Left kidney (tissue), 1 donor: ENCODE measurements at regions not wholly inside any gene's neighbourhood (a gene's known extent, or its start where the extent isn't known, plus 50 kb on each side); places are given as distances from the start of the nearest gene placed in this dataset.

Experiments used
- DNase-seq: peaks from one replicate; pipeline ENCODE4 v3.0.0-alpha.2; 2013

DNA sequence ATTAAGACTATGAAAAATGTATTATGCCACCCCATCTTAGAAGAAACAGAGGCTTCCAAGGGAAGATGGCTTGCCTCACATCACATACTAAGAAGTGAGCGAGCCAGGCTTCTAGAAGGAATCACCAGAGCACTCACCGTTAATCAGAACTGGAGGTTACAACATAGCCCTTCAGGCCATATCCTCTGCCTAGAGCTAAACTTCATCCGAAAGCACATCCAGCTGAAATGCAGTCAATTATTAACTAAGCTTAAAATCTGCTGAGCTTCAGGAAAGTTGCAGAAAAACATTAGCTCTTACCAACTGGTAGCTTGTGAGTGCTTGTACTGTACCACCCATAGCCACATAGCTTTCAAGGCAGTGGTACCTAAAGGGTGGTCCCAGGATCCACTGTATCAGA, 483.2 kb downstream of the TBL1XR1 start:
- no peak for DNase-seq

DNA sequence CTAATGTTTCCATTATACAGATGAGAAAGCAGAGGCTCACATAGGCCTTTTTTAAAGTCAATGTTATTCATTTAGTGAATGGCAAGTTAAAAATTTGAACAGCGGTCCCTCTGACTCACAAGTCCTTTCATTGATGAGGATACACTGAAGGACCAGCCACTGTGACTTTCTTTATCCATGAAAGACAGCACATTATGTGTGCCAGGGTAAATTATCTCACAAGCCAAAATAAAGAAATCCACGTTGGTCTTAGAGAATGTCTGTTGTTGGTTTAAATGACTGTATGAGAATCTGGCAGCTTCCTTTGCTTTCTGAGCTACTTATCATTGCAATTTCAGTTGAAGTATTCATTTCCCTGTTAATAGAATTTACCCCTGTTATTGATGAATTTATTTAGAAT, 485.1 kb downstream of the TBL1XR1 start:
- DNase-seq: no peak

DNA sequence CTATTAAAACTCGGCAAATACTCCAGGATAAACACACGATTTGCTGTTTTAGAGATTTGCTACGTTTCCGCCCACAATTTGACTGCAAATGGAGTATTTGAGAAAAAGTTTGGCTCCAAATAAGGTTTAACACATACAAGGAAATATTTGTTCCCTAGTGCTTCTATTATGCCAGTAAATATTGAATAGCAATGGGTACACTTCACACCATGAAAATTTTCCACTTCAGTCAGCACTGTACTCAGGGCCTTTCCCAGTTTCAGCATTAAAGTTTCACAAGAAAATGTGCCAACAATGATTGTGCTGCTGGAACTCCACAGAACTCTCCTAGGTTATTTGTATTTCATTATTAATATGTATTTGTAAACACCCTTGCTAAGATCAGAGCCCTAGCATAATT, 498.0 kb downstream of the TBL1XR1 start:
- DNase-seq: no peak

DNA sequence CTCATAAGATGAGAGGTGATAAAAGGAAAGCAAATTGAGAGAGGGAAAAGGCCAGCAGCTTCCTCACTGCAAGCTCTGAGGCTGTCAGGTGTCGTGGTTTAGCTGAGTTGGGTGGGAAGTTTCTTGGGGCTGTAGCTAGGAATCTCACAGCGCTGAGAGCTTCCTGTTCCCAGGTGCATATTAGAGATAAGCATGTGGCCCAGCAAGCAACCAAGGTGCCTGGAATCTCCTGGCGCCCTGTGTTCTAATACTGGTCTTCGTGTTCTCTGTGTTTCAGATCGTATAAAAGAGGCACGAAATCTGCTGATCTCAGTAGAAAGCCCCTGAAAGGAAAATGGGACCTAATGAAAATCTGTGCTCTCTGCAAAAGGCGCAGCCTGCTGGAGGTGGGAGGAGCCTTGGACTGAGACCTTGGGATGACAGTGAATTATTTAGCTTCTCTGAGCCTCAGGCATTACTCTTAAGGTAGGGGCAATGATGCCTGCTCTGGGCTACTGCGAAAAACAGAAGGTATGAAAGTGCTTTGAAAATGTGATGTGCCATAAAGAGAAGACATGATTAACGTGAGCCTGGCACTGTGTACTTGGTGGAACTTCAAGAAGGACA, 499.9 kb downstream of the TBL1XR1 start:
- DNase-seq: no peak

DNA sequence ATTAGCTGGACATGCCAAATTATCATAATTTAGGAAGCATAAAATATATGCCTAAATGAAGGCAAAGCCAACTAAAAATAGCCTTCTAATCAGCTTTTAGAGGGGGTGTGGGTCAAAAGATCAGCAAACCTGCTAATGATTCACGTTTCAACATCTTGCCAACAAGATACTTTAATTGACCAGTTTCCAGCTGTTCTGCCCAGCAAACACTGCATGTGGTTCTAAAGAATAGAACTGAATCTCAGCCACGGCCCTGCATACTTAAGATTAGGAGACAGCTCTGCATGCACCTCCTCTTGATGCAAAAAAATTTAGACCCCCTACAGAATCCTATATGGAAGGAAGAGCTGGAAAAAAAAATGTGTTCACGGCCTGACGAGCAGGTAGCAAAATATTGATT, 500.5 kb downstream of the TBL1XR1 start:
- no peak for DNase-seq

DNA sequence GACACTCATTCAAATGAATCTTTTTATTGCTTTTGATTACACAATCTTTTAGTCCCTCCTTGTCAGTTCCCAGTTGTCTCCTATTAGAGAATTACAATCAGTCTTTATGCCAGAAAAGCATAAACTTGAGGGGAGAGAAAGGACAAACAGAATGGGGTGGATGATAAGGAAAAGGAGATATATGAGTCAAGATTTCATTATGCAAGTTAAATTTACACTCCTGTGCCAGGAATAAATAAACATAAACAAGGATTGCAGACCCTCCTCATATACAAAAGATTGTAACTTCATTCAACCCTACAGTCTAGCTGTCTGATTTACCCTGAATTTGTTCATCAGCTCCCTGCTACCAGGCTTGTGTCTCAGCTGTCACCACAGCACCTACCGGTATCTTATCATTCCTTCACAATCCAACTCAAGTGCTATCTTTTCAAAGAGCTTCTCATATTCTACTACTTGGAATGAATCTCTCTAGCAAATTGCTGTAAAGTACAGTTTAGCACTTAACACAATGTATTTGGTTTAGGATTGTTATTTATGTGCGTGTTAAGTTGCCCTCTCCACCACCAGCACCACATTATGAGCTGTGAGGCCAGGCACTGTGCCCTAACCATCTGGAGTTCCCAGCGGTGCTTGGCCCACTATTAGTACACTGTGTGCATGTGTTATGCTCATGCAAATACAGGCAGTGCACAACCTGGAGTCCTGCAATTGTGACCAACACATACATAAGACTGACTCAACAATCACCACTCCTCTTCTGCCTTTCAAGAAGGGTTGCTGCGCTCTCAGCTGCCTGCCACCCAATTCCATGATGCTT, 504.1 kb downstream of the TBL1XR1 start:
- DNase-seq: no peak

DNA sequence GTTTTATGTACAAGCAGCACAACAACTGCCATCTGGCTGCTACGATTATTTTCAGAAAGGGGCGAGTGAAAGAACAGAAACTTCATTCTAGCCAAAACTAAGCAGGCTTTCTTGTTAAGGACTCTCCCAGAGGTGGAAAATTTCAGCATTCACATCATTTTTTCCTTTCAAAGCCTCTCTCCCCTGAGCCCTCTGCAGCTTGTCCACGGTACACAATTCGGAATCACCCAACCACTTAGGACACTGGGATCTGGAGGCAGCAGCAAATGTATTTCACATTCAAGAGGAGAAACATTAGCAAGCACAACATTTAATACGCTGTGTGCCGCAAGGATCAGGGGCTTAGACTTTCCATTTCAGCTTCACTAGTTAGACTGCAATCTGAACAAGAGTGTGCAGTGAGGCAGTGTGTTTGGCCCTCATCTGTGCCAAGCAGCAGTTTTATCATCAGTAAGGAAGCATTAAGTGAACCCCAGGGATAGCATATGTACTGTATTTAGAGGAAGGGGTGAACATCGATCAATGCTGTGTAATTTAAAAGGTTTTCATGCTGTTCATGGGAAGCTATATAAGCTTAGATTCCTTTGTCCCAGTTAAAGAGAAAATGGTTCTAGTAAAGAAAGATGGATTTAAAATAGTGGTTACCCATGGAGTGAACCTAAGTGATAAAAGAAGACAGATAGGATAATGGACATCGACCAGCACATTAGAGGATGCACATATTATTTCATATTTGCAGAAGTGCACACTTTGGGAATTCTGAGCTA, 504.9 kb downstream of the TBL1XR1 start:
- DNase-seq: no peak

DNA sequence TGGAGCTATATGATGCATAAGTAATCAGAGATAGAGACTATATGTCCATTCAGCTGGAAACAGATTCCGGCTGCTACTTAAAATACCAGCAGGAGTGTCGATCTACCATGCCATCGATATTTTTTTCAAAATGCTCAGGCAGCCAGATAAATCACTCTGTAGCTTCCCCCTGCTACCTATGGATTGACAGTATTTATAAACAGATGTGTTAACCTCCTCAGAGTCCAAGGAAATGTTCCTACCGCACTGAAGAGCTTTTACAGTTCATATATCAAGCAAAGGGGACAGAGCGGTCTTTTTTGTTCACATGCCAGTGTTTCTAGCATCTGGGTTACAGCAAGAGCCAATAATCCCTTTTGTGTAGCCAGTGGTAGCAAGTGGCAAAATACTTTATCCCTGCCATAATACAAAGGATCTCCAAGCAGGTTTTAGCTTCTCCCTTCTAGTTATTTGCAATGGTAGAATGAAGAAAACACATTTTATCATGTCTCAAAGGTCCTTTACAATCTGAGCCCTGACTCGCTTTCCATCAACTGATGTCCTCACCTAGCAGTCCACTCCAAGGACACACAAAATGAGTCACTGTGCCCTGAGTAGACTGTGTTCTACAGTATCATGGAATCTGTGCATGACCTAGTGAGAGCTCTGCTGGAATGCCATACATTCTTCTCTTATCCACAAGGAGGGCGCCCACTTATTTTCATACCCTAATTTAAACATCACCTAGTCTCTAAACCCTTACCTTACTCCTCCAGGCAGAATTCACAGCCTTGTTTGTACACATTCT, 507.0 kb downstream of the TBL1XR1 start:
- DNase-seq: no peak

DNA sequence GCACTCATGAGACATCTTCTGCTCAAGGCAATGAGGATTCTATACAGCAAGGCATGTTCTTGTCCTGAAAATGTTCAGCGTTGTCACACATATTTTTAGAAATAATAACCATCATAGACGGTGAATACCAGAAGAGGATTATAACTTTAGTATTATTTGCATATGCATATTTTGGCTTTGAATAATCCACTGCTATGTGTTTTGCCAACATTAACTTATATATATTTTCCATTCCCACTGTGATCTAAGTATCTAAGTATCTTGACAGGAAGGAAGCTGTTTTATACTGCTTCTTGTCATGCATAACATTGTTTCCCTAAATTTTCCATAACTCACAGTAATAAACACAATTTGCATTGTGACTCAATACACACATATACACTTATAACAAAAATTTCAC, 509.5 kb downstream of the TBL1XR1 start:
- DNase-seq: no peak

DNA sequence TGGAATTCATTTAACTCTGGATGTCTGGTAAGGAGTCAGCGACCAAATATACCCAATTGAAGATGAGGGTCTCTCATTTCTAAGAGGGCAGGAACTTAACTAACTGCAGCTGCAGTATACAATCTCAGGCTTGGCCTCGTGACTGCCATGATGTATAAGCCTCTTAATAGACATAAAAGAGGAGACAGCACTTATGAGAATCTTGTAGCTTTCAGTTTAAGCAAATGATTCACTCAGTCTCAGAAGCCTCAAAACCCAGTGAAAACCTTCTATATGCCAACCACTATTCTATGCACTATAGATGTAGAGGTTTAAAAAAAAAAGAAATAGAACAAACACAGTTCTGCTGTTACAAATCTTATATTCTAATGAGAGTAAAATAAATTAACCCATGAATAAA, 513.9 kb downstream of the TBL1XR1 start:
- no peak for DNase-seq

DNA sequence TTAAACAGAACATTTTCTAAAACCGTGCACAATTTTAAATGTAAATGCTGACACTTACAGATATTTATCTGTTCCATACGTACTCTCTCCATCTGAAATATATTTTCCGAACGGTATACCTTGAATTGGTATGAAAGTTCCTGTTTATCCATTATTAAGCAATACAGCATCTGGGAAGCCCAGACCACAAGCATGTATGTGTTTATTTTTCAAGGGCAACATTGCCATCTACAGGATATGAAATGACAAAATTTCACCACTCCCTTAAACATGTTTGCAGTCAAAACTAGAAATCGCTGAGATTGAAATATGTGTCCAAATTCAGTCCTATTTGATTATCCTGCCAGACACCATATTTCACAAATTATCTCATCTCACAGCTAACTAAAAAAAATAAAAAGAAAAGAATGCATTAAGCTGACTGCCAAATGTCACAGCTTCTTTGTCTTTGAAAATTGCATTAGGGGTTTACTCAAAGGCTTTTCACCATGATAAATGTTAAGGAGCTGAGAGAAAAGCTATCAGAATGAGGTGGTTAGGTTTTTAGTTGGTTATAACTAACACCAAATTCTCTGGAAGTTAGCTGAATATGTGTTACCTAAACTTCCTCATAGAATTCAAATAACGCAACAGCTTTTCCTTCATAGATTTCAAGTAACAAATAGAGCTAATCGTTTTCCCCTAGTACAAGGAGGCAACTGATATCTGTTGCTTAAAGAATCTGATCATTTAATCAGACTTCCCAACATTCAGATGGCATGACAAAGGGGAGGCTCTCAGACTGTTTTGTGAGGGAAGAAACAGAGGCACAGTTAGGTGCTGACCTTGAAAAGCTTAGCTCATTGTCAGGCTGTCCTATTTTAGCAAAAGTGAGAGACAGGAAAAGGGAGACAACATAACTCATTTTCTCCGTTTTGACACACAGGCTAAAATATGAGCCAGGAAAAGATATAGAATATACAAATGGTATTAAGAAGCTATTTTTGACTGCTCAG, 533.1 kb downstream of the TBL1XR1 start:
- DNase-seq: peak; percentile 49

DNA sequence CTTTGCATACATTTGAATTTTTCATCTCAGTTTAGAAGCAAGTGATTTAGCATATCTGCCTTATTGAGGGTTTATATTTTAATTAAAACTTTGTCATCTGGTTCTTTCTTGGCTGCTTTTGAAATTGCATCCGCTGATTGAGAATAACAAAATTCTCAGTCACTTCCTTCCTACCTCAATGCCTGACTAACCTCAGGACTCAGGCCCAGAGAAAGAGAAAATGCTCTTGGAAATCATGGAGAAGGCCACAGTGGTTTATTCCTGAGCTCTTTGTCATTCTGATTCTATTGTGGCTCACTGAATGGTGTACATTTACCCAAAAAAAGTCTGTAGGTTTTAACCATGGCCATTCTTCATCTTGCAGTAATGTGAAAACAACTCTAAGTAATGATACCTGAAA, 533.9 kb downstream of the TBL1XR1 start:
- DNase-seq: no peak

DNA sequence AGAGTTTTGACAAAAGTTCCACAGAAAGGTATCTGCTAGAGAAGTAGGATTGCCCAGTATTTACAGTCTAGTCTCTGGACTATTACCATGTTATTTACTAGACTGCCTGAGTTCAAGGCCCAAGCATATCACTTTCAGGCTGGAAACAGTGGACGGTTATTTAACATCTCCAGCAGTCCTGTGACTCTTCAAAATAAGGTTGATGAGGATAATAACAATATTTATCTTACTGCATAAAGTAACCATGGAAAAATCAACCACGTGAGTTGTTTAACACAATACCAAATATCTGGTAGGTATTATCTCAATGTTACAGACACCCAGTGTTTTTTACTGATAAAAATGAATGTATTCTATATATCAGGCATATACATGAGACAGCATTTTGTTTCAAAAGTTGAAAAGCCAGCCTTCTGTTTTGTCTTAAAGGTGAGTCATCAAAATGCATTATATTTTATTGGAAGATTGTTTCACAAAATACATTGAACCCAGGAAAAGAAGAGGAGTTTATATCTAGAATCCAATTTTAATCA, 535.8 kb downstream of the TBL1XR1 start:
- DNase-seq: no peak

DNA sequence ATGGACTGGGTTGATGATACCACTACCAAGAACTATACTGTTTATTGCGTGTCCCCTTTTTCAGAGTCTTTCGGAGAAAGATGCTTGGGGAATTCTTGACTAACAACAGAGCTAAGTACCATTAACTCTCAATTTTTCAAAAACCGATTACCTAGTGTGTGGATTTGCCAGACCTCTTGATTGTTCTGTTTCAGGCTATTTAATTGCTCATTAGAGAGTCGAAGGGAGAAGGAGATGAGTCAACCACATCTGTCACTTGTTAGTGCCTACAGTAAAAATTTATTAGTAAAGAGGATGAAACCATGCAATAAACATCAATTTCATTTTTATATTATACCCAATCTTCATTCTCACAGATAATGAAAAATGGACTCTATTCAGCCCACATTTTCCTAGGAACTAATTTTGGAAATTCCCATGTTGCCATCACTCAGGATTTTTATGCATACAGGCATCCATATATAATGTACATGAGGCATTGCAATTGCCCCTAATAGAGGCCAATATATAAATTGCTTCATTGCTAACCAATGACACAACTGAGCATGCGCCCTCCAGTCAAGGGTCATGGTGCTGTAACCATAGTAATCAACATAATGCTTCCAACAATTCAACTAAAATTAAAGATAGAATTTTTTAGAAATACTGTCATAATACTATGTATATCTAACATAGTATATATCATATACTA, 541.7 kb downstream of the TBL1XR1 start:
- DNase-seq: no peak

DNA sequence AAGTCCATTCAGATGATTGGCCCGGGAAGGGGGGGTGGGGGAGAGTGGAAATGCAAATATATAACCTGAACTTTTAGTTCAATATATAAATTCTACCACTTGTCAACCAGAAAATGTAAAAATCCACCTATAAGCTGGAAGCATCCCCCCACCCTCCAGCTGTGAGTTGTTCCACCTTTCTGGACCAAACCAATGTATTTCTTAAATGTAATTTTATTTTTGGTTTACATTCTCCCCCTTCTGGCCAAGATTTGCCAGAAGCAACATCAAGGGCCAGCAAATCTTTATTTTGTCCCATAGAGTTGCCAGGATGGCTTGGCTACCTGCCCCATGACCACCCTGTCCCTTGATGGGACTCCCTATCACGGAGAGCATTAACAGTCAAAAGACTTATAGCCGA, 545.7 kb downstream of the TBL1XR1 start:
- no peak for DNase-seq

DNA sequence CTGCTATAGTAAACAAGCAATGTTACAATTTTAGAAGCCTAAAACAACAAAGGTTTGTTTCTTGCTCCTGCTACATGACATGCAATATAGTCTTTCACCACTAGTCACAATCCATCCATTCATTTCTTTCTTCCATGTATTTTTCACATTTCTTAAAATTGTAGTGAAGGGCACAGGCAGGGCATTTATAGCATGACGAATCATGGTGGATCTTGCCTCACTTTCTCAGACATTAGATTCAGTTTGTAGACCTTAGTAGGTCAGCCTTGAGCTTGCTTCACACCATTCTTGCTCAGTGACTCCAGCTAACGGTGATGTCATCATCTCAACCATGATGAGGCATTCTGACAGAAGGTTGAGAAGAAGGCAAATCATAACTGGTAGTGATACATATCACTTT, 546.8 kb downstream of the TBL1XR1 start:
- DNase-seq: no peak

DNA sequence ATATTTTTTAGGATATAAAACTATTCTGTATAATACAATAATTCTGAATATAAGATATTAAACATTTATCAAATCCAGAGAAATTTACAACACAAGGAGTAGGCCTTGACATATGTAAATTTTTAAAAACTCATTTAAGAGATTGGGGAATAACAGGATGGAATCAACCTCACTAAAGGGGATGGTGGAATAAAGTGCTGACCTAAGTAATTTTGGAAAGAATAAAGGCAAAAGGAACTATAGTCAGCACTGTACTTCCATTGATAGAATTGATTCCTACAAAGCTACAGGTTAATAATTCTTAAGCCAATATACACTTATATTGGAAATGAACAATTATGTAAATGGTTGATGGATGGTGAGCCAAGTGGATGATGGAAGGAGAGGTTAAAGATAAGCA, 549.3 kb downstream of the TBL1XR1 start:
- DNase-seq: no peak

DNA sequence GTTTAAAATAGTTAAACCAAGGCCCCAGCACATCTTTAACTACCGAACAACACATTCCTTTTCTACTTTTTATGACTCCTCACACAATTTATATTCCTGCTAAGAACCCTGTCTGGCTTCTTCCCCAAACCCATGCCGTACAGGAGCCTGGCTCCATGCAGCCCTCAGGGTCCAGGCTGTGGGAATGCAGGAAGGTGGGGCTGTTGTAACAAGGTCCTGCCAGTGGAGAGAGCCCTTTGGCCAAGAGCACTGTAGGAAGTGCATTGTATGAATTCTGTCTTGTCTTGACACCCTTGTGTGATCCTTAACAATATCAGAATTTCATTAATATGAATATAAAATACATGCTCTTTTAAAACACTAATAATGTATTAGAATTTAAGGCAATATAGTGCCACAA, 563.8 kb downstream of the TBL1XR1 start:
- DNase-seq: no peak

DNA sequence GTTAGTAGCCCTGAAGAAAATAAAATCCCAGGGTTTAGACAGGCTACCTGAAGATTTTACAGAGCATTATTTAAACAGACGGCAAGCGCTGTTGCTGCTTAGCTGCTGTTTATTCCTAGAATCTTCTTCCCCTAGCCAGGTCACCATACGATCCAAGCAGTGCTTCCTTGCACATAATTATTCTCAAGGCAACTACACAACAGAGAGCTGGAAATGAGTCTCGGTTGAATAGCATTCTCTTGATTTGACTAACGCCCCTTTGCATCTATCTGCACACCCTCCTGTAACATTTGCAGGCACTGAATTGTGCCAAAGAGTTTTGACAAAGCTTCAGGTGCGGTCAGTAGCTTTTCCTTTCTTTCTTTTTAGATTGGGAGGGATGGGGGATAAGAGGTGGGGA, 564.4 kb downstream of the TBL1XR1 start:
- no peak for DNase-seq

DNA sequence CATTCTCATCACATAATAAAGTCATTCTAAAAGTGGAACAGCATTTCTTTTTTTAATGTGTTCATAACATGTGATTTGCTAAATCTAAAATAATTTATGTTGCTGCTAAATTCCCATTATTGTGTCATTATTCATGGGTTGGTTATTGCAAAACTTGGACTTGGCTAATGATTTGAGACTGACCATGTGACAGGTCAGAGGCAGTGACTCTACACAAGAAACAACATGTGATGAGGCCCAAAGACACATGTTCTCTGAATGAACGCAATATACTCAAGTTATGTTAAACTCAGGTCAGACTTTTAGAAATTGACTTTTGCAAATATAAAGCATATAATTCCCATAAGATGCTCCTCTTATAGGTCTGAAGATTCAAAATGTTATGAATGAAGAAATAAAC, 566.1 kb downstream of the TBL1XR1 start:
- no peak for DNase-seq
